HG03354 (cell line): ENCODE measurements at regions not wholly inside any gene's neighbourhood (a gene's known extent, or its start where the extent isn't known, plus 50 kb on each side); places are given as distances from the start of the nearest gene placed in this dataset.
"Not testable (repeated sequence)": the region's sequence is repeated elsewhere in the genome, so short reads cannot be mapped to it uniquely, and the experiment has no call there.

ENCODE experiments used
- ATAC-seq: cut with Tn5 transposase; IDR thresholded peaks from one replicate; pipeline ENCODE4 v1.9.1; 2021; ENCODE audit warnings: mild to moderate bottlenecking; ENCODE audit not compliant: unreplicated experiment, poor library complexity, severe bottlenecking

GRCh38 chr11:67727066-67728040, 52.9 kb upstream of the ALDH3B2 start:
- not testable (repeated sequence) for ATAC-seq
